Erythroblast (primary cell): ENCODE measurements at regions not wholly inside any gene's neighbourhood (a gene's known extent, or its start where the extent isn't known, plus 50 kb on each side); places are given as distances from the start of the nearest gene placed in this dataset.

ENCODE experiments used
- GATA1 ChIP-seq: IDR thresholded peaks from 2 replicates; pipeline ENCODE4 v1.6.1; 2011; ENCODE audit warnings: low read depth, mild to moderate bottlenecking, control low read depth, low read length, moderate library complexity
- POLR2A ChIP-seq: IDR thresholded peaks from 2 replicates; pipeline ENCODE4 v1.6.1; 2011; ENCODE audit warnings: mild to moderate bottlenecking, low read length

DNA sequence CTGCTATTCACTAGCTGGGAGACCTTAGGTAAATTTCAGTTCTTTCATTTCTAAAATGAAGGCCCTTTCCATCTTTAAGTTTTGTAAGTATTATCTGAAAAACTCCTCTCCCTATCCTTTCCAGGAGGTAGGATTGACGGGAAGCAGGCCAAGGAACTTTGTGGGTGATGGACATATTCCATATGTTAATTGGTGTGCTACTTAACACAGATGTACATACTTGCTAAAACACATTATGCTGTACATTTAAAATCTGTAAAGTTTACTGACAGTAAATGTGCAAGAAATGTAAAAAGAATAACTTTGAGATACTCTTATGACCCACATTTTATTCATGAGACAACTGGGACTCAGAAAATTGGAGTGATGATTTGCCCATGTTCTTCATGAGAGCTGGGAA, 329.8 kb upstream of the LRRC3B start:
- TF ChIP-seq POLR2A = no peak
- TF ChIP-seq GATA1 = no peak
